Hepatocyte (in vitro differentiated cells): ENCODE measurements at regions not wholly inside any gene's neighbourhood (a gene's known extent, or its start where the extent isn't known, plus 50 kb on each side); places are given as distances from the start of the nearest gene placed in this dataset.

Experiments used
- EZH2 ChIP-seq: fragments of 200-600 bp; sonication (generic); IDR thresholded peaks from 2 replicates; pipeline ENCODE4 v1.6.1; 2016; ENCODE audit warnings: antibody characterized with exemption, mild to moderate bottlenecking, borderline replicate concordance
- TF ChIP-seq, protein P1 (sequence below): fragments of 200-600 bp; sonication (generic); IDR thresholded peaks from 2 replicates; pipeline ENCODE4 v1.5.1; 2016; ENCODE audit warnings: antibody characterized with exemption, mild to moderate bottlenecking; ENCODE audit not compliant: poor library complexity

DNA sequence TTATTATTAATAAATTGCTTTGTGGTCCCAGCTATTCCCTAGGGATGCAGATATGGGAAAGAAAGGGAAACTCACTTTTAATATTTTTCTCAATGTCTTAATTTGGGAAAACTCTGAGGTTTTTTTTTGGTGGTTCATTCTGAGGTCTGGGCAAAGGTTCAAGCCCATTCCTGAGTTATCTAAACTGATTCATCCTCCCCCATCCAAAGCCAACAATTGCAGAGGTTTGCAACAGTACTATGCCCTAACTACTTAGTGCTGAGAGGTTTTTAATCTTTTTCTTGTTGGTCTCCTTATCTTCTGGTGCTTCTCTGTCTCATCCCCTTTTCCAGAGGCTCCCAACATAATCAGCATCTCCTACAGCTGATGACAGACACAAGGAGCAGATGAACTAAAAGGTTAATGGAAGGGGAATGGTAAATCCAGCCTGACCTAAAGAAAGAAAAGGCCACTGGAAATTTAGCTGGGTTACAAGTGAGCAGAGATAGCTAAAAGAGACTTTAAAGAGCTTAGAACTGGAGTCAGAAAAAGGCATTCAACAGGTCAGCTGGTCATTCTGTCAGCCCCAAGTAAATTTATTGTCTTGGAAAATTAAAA, 390.4 kb downstream of the TGFB2 start:
- TF ChIP-seq, protein P1, sequence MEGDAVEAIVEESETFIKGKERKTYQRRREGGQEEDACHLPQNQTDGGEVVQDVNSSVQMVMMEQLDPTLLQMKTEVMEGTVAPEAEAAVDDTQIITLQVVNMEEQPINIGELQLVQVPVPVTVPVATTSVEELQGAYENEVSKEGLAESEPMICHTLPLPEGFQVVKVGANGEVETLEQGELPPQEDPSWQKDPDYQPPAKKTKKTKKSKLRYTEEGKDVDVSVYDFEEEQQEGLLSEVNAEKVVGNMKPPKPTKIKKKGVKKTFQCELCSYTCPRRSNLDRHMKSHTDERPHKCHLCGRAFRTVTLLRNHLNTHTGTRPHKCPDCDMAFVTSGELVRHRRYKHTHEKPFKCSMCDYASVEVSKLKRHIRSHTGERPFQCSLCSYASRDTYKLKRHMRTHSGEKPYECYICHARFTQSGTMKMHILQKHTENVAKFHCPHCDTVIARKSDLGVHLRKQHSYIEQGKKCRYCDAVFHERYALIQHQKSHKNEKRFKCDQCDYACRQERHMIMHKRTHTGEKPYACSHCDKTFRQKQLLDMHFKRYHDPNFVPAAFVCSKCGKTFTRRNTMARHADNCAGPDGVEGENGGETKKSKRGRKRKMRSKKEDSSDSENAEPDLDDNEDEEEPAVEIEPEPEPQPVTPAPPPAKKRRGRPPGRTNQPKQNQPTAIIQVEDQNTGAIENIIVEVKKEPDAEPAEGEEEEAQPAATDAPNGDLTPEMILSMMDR, result no peak
- TF ChIP-seq EZH2, result no peak
